Smooth muscle cell (in vitro differentiated cells): ENCODE measurements at regions not wholly inside any gene's neighbourhood (a gene's known extent, or its start where the extent isn't known, plus 50 kb on each side); places are given as distances from the start of the nearest gene placed in this dataset.

Experiments used
- DNase-seq: peaks from one replicate; lab custom pipeline; 2025; ENCODE audit not compliant: unreplicated experiment; lab: John Stamatoyannopoulos, UW
- H2AFZ ChIP-seq: fragments of 200-600 bp; sonication (generic); 2 replicates; pipeline ENCODE4 v1.6.0; 2016; ENCODE audit warnings: antibody characterized with exemption, low read depth, mild to moderate bottlenecking
- H3F3A ChIP-seq: fragments of 200-600 bp; sonication (generic); 2 replicates; pipeline ENCODE4 v1.6.0; 2017; ENCODE audit warnings: antibody characterized with exemption, low read depth
- H3K27ac ChIP-seq: fragments of 200-600 bp; sonication (generic); 2 replicates; pipeline ENCODE4 v1.5.1; 2016; ENCODE audit warnings: low read depth, mild to moderate bottlenecking
- H3K27me3 ChIP-seq: fragments of 200-600 bp; sonication (generic); 2 replicates; pipeline ENCODE4 v1.6.1; 2016; ENCODE audit warnings: low read depth, mild to moderate bottlenecking
- H3K36me3 ChIP-seq: fragments of 200-600 bp; sonication (generic); 2 replicates; pipeline ENCODE4 v1.5.1; 2016; ENCODE audit warnings: low read depth
- H3K4me1 ChIP-seq: fragments of 200-600 bp; sonication (generic); 2 replicates; pipeline ENCODE4 v1.5.1; 2016; ENCODE audit warnings: low read depth
- H3K4me2 ChIP-seq: fragments of 200-600 bp; sonication (generic); 2 replicates; pipeline ENCODE4 v1.6.0; 2016; ENCODE audit warnings: mild to moderate bottlenecking
- H3K4me3 ChIP-seq: fragments of 200-600 bp; sonication (generic); 2 replicates; pipeline ENCODE4 v1.5.1; 2016; ENCODE audit warnings: mild to moderate bottlenecking
- H3K79me2 ChIP-seq: fragments of 200-600 bp; sonication (generic); 2 replicates; pipeline ENCODE4 v1.6.0; 2016; ENCODE audit warnings: low read depth, mild to moderate bottlenecking
- H3K9ac ChIP-seq: fragments of 200-600 bp; sonication (generic); 2 replicates; pipeline ENCODE4 v1.6.0; 2016; ENCODE audit warnings: low read depth
- H3K9me3 ChIP-seq: fragments of 200-600 bp; sonication (generic); replicated peaks from 2 replicates; pipeline ENCODE4 v1.5.1; 2016; ENCODE audit warnings: low read depth
- H4K20me1 ChIP-seq: fragments of 200-600 bp; sonication (generic); 2 replicates; pipeline ENCODE4 v1.6.0; 2016; ENCODE audit warnings: low read depth
- CTCF ChIP-seq: fragments of 200-600 bp; sonication (generic); IDR thresholded peaks from 2 replicates; pipeline ENCODE4 v1.5.1; 2017; ENCODE audit warnings: borderline replicate concordance, mild to moderate bottlenecking, antibody characterized with exemption; ENCODE audit not compliant: insufficient read depth, poor library complexity, severe bottlenecking
- WGBS: methylation state at CpG from one replicate; pipeline ENCODE4 v1.1.7; 2016; ENCODE audit warnings: low lambda C conversion rate; 5-methylcytosine and 5-hydroxymethylcytosine counted together

GRCh38 chr1:29802181-29803068 is 566.1 kb downstream of the PTPRU start:
- Histone ChIP-seq H3K27me3 (peaks cover 44% of the 10 kb centered on the region), H3K4me3 (no peak overlapping the region), H2AFZ (no peak overlapping the region), H3K9me3 (no peaks in the 10 kb centered on the region), H3K36me3 (no peaks in the 10 kb centered on the region), H3K27ac (no peak overlapping the region), H3K9ac (no peak overlapping the region), H3K4me2 (no peak overlapping the region), H4K20me1 (no peaks in the 10 kb centered on the region), H3K4me1 (peaks cover 3% of the 10 kb centered on the region), H3K79me2 (no peaks in the 10 kb centered on the region), H3F3A (no peaks in the 10 kb centered on the region)
- DNase-seq, result no peak
- 86% methylated on average over 21 of the region's 21 CpGs for WGBS
- TF ChIP-seq CTCF, result no peak

GRCh38 chr1:29801561-29801973 is 565.2 kb downstream of the PTPRU start:
- H3K27ac ChIP-seq, result no peak overlapping the region
- no peak for TF ChIP-seq CTCF
- H4K20me1 ChIP-seq, result no peaks in the 10 kb centered on the region
- 74% methylated on average over 8 of the region's 8 CpGs for WGBS
- H3K9ac ChIP-seq, result no peak overlapping the region
- peaks cover 42% of the 10 kb centered on the region for H3K27me3 ChIP-seq
- no peaks in the 10 kb centered on the region for H3K36me3 ChIP-seq
- H3K4me3 ChIP-seq, result no peak overlapping the region
- H2AFZ ChIP-seq, result no peak overlapping the region
- no peak for DNase-seq
- H3K4me1 ChIP-seq, result no peaks in the 10 kb centered on the region
- no peaks in the 10 kb centered on the region for H3K79me2 ChIP-seq
- no peaks in the 10 kb centered on the region for H3K9me3 ChIP-seq
- no peak overlapping the region for H3K4me2 ChIP-seq
- no peaks in the 10 kb centered on the region for H3F3A ChIP-seq

GRCh38 chr1:29801003-29801402 is 564.7 kb downstream of the PTPRU start:
- DNase-seq, result no peak
- no peak for TF ChIP-seq CTCF

More at GRCh38 chr1:29801003-29801402, 564.7 kb downstream of the PTPRU start:
- Histone ChIP-seq H3K9me3 (no peaks in the 10 kb centered on the region), H3F3A (no peaks in the 10 kb centered on the region), H3K4me2 (no peak overlapping the region), H3K27me3 (peaks cover 42% of the 10 kb centered on the region), H2AFZ (no peak overlapping the region), H3K27ac (no peak overlapping the region), H4K20me1 (no peaks in the 10 kb centered on the region), H3K4me3 (no peak overlapping the region), H3K79me2 (no peaks in the 10 kb centered on the region), H3K36me3 (no peaks in the 10 kb centered on the region), H3K4me1 (no peaks in the 10 kb centered on the region), H3K9ac (no peak overlapping the region)
- 91% methylated on average over 4 of the region's 4 CpGs for WGBS
